ENCODE measurements at regions not wholly inside any gene's neighbourhood (a gene's known extent, or its start where the extent isn't known, plus 50 kb on each side); places are given as distances from the start of the nearest gene placed in this dataset.
A peak's percentile ranks its signal among the peaks of the same experiment; 100 is the strongest.
"Not testable (repeated sequence)": the region's sequence is repeated elsewhere in the genome, so short reads cannot be mapped to it uniquely, and the experiment has no call there.

- Histone ChIP-seq H3K27me3 (ENCODE audit: control insufficient read depth, insufficient read depth, low read length) (no peaks in the 10 kb centered on the region), H3K36me3 (ENCODE audit: control insufficient read depth, insufficient read depth, low read length) (no peaks in the 10 kb centered on the region), H3K9me3 (ENCODE audit: control insufficient read depth, insufficient read depth, low read length) (no peaks in the 10 kb centered on the region), H3K4me3 (ENCODE audit: low read depth, low read length) (no peak overlapping the region), H3K4me1 (ENCODE audit: control insufficient read depth, insufficient read depth, low read length) (no peaks in the 10 kb centered on the region), H3K27ac (ENCODE audit: low read depth, low read length) (no peak overlapping the region)
- DNase-seq (ENCODE audit: low read depth in 4 of 6, low spot score in 6 of 6) = no peak
- WGBS (ENCODE audit: insufficient coverage) = 71% methylated on average over 1 of the region's 2 CpGs
These were observed 406.7 kb upstream of the ACTRT1 start for GRCh38 chrX:128458888-128459287.

DNA sequence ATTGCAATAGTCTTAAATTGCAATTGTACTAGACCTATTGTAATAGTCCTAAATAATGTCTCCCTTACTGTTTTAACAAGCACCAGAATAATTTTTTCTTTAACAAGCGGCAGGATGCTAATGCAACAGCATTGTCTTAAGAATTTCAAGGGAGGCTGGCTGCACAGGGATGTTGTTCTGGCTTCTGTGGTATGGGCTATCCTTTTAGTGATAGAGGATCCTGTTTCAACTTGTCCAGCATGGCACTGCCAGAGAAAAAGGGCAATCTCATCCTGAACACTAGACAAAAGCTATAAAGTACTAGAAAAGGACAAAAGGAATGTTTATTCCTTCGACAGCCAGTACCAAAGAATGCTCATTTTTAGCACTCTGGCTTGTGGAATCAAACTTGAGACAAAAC, 405.5 kb upstream of the ACTRT1 start:
- Histone ChIP-seq H3K4me3 (ENCODE audit: low read depth, low read length) (no peak overlapping the region), H3K27ac (ENCODE audit: low read depth, low read length) (no peak overlapping the region), H3K36me3 (ENCODE audit: control insufficient read depth, insufficient read depth, low read length) (no peaks in the 10 kb centered on the region), H3K4me1 (ENCODE audit: control insufficient read depth, insufficient read depth, low read length) (no peaks in the 10 kb centered on the region), H3K9me3 (ENCODE audit: control insufficient read depth, insufficient read depth, low read length) (no peaks in the 10 kb centered on the region), H3K27me3 (ENCODE audit: control insufficient read depth, insufficient read depth, low read length) (no peaks in the 10 kb centered on the region)
- 67% methylated on average over 1 of the region's 2 CpGs for WGBS (ENCODE audit: insufficient coverage)
- peak in 1 of 6 donors; percentile 2 for DNase-seq (ENCODE audit: low read depth in 4 of 6, low spot score in 6 of 6)

DNA sequence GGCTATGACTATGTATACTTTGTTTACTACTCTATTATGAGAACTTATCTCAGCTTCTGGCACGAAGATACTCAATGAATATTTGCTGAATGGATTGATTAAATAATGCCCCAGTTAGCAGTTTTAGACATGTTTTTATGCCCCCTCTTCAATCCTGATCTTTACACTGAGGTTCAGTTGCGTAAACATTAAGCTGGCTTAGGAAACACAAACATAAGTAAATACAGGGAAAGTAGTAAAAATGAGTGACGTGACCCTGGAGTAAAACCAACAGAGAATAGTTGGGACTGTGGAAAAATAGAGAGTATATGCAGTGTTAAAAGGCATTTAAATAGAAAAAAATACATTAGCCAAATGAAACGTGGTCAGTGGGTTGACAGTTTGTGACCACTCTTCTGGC, 387.0 kb upstream of the ACTRT1 start:
- Histone ChIP-seq H3K9me3 (ENCODE audit: control insufficient read depth, insufficient read depth, low read length) (no peaks in the 10 kb centered on the region), H3K4me1 (ENCODE audit: control insufficient read depth, insufficient read depth, low read length) (no peaks in the 10 kb centered on the region), H3K27me3 (ENCODE audit: control insufficient read depth, insufficient read depth, low read length) (no peaks in the 10 kb centered on the region), H3K27ac (ENCODE audit: low read depth, low read length) (no peak overlapping the region), H3K4me3 (ENCODE audit: low read depth, low read length) (no peak overlapping the region), H3K36me3 (ENCODE audit: control insufficient read depth, insufficient read depth, low read length) (no peaks in the 10 kb centered on the region)
- no peak for DNase-seq (ENCODE audit: low read depth in 4 of 6, low spot score in 6 of 6)
- 80% methylated on average over 1 of the region's 4 CpGs for WGBS (ENCODE audit: insufficient coverage)

GRCh38 chrX:128438082-128438481, 385.9 kb upstream of the ACTRT1 start:
- Histone ChIP-seq H3K27me3 (ENCODE audit: control insufficient read depth, insufficient read depth, low read length) (no peaks in the 10 kb centered on the region), H3K4me3 (ENCODE audit: low read depth, low read length) (no peak overlapping the region), H3K27ac (ENCODE audit: low read depth, low read length) (no peak overlapping the region), H3K4me1 (ENCODE audit: control insufficient read depth, insufficient read depth, low read length) (no peaks in the 10 kb centered on the region), H3K36me3 (ENCODE audit: control insufficient read depth, insufficient read depth, low read length) (no peaks in the 10 kb centered on the region), H3K9me3 (ENCODE audit: control insufficient read depth, insufficient read depth, low read length) (no peaks in the 10 kb centered on the region)
- no CpG with 5 or more reads among the region's 4 CpGs for WGBS (ENCODE audit: insufficient coverage)
- DNase-seq (ENCODE audit: low read depth in 4 of 6, low spot score in 6 of 6) = no peak

DNA sequence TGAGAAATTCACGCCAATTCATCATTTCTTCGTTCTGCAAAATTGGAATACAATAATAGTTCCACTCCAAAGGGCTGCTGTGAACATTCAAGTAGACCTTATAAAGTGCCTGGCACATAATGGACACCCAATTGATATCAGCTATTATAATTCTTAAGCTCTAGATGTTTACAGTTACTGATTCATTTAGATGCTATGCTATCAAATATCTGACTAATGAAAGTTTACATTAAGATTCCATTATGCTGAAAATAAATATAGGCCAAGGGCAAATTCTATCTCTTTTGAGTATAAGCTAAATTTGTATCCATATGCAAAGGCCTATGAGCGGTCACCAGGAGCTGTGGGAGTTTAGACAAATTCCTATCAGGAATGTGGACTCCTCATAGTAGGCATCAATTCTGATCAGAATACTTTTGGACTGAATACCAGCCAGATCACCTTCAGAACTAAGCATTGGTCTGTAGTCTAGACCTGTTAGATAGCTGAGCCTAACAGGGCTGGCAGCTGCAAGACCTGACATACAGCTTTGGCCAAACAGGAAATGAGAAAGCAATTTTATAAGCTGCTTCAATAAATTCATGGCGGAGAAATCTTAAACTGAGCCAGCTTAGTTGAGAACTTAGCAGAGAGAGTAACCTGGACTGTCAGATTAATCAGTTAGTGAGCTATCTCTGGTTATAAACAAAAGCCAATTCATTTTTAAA, 384.3 kb upstream of the ACTRT1 start:
- no peaks in the 10 kb centered on the region for H3K9me3 ChIP-seq (ENCODE audit: control insufficient read depth, insufficient read depth, low read length)
- H3K4me3 ChIP-seq (ENCODE audit: low read depth, low read length) = no peak overlapping the region
- H3K27me3 ChIP-seq (ENCODE audit: control insufficient read depth, insufficient read depth, low read length) = no peaks in the 10 kb centered on the region
- H3K27ac ChIP-seq (ENCODE audit: low read depth, low read length) = no peak overlapping the region
- H3K36me3 ChIP-seq (ENCODE audit: control insufficient read depth, insufficient read depth, low read length) = no peaks in the 10 kb centered on the region
- no peaks in the 10 kb centered on the region for H3K4me1 ChIP-seq (ENCODE audit: control insufficient read depth, insufficient read depth, low read length)
- WGBS (ENCODE audit: insufficient coverage) = no CpG with 5 or more reads among the region's 4 CpGs
- DNase-seq (ENCODE audit: low read depth in 4 of 6, low spot score in 6 of 6) = no peak

DNA sequence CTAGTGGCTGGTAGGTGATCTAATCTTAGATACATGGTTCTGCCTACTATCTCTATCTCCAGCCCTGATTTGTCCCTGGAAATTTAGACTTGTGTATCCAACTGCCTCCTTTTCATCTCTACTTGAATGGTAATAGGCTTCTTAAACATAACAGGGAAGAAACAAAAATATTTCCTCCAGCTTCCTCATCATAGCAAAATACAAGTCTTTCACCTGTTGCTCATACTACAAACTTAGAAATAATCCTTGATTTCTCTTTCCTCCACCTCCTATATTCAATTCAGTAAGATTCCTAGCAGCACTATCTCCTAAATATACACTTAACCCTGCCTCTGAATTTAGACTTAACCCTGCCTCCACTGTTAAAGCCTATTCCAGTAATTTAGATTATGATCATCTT, 373.3 kb upstream of the ACTRT1 start:
- Histone ChIP-seq H3K27ac (ENCODE audit: low read depth, low read length) (no peak overlapping the region), H3K27me3 (ENCODE audit: control insufficient read depth, insufficient read depth, low read length) (no peaks in the 10 kb centered on the region), H3K36me3 (ENCODE audit: control insufficient read depth, insufficient read depth, low read length) (no peaks in the 10 kb centered on the region), H3K9me3 (ENCODE audit: control insufficient read depth, insufficient read depth, low read length) (no peaks in the 10 kb centered on the region), H3K4me1 (ENCODE audit: control insufficient read depth, insufficient read depth, low read length) (no peaks in the 10 kb centered on the region), H3K4me3 (ENCODE audit: low read depth, low read length) (no peak overlapping the region)
- no peak for DNase-seq (ENCODE audit: low read depth in 4 of 6, low spot score in 6 of 6)

- no peaks in the 10 kb centered on the region for H3K27me3 ChIP-seq (ENCODE audit: control insufficient read depth, insufficient read depth, low read length)
- H3K4me3 ChIP-seq (ENCODE audit: low read depth, low read length) = no peak overlapping the region
- no peak overlapping the region for H3K27ac ChIP-seq (ENCODE audit: low read depth, low read length)
- no CpG with 5 or more reads among the region's 3 CpGs for WGBS (ENCODE audit: insufficient coverage)
- DNase-seq (ENCODE audit: low read depth in 4 of 6, low spot score in 6 of 6) = peak in 1 of 6 donors; percentile 12
- H3K36me3 ChIP-seq (ENCODE audit: control insufficient read depth, insufficient read depth, low read length) = no peaks in the 10 kb centered on the region
- H3K4me1 ChIP-seq (ENCODE audit: control insufficient read depth, insufficient read depth, low read length) = no peaks in the 10 kb centered on the region
- H3K9me3 ChIP-seq (ENCODE audit: control insufficient read depth, insufficient read depth, low read length) = no peaks in the 10 kb centered on the region
These were observed 356.6 kb upstream of the ACTRT1 start for GRCh38 chrX:128408842-128409241.

DNA sequence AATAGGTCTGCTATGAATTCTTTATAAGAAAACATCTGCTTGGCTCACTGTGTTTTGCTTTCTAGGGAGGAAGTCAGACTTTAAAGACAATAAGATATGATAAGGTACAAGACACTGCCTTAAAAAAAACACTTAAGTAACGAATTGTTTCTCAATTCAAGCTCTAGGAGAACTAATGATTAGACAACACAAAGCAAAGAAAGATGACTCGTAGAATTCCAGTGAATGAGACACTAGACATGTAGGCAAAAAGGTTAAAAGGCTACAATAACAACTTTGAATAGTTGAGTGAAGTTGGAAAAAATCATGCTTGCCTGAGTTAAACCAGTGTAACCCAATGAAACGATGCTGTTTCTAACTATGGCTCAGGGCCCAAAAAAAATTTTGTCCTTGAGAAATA, 344.4 kb upstream of the ACTRT1 start:
- 40% methylated on average over 1 of the region's 3 CpGs for WGBS (ENCODE audit: insufficient coverage)
- DNase-seq (ENCODE audit: low read depth in 4 of 6, low spot score in 6 of 6) = no peak
- Histone ChIP-seq H3K36me3 (ENCODE audit: control insufficient read depth, insufficient read depth, low read length) (no peaks in the 10 kb centered on the region), H3K27ac (ENCODE audit: low read depth, low read length) (no peak overlapping the region), H3K4me3 (ENCODE audit: low read depth, low read length) (no peak overlapping the region), H3K4me1 (ENCODE audit: control insufficient read depth, insufficient read depth, low read length) (no peaks in the 10 kb centered on the region), H3K9me3 (ENCODE audit: control insufficient read depth, insufficient read depth, low read length) (no peaks in the 10 kb centered on the region), H3K27me3 (ENCODE audit: control insufficient read depth, insufficient read depth, low read length) (no peaks in the 10 kb centered on the region)

GRCh38 chrX:128383846-128384245, 331.6 kb upstream of the ACTRT1 start:
- not testable (repeated sequence) for DNase-seq (ENCODE audit: low read depth in 4 of 6, low spot score in 6 of 6); H3K9me3 ChIP-seq (ENCODE audit: control insufficient read depth, insufficient read depth, low read length); H3K27me3 ChIP-seq (ENCODE audit: control insufficient read depth, insufficient read depth, low read length); H3K36me3 ChIP-seq (ENCODE audit: control insufficient read depth, insufficient read depth, low read length); H3K4me1 ChIP-seq (ENCODE audit: control insufficient read depth, insufficient read depth, low read length); H3K27ac ChIP-seq (ENCODE audit: low read depth, low read length); H3K4me3 ChIP-seq (ENCODE audit: low read depth, low read length)
- WGBS (ENCODE audit: insufficient coverage) = 75% methylated on average over 2 of the region's 3 CpGs

DNA sequence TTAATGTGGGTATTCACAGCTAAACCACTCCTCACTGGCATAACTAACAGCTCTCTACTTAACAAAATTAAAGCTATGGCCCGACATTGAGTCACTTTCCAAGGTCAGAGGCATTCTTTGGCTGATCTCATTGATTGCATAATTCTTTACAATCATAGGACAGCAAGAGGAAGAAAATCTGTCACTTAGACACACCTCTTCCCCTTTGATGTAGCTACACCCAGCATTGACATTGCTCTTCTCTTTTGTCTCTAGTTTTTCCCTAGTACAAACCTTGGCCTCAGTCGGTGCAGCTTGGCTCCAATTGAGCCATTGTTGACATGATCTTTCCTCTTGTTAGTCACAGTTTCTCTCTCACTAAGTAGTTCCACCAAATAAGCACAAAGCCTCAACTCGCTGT, 313.3 kb upstream of the ACTRT1 start:
- WGBS (ENCODE audit: insufficient coverage) = 75% methylated on average over 2 of the region's 3 CpGs
- Histone ChIP-seq H3K9me3 (ENCODE audit: control insufficient read depth, insufficient read depth, low read length) (no peaks in the 10 kb centered on the region), H3K4me1 (ENCODE audit: control insufficient read depth, insufficient read depth, low read length) (no peaks in the 10 kb centered on the region), H3K36me3 (ENCODE audit: control insufficient read depth, insufficient read depth, low read length) (no peaks in the 10 kb centered on the region), H3K27me3 (ENCODE audit: control insufficient read depth, insufficient read depth, low read length) (no peaks in the 10 kb centered on the region), H3K4me3 (ENCODE audit: low read depth, low read length) (no peak overlapping the region), H3K27ac (ENCODE audit: low read depth, low read length) (no peak overlapping the region)
- DNase-seq (ENCODE audit: low read depth in 4 of 6, low spot score in 6 of 6) = no peak
